ENCODE measurements at regions not wholly inside any gene's neighbourhood (a gene's known extent, or its start where the extent isn't known, plus 50 kb on each side); places are given as distances from the start of the nearest gene placed in this dataset.
A peak's percentile ranks its signal among the peaks of the same experiment; 100 is the strongest.

- Mint-ChIP-seq H3K27ac (ENCODE audit: unreplicated experiment) (no peak overlapping the region), H3K4me3 (ENCODE audit: unreplicated experiment) (no peak overlapping the region), H3K4me1 (ENCODE audit: low read depth, unreplicated experiment) (peaks cover 23% of the 10 kb centered on the region), H3K27me3 (ENCODE audit: low read depth, unreplicated experiment) (no peaks in the 10 kb centered on the region), H3K36me3 (ENCODE audit: low read depth, unreplicated experiment) (peaks cover 2% of the 10 kb centered on the region), H3K9me3 (ENCODE audit: unreplicated experiment) (peaks cover 3% of the 10 kb centered on the region)
- no peaks in the 10 kb centered on the region for H3K27me3 ChIP-seq (ENCODE audit: insufficient read depth, low read length)
- H3K27ac ChIP-seq (ENCODE audit: low read depth, low read length): no peak overlapping the region
- H3K4me1 ChIP-seq (ENCODE audit: insufficient read depth, low read length): peaks cover 19% of the 10 kb centered on the region
- H4K20me1 ChIP-seq (ENCODE audit: insufficient read depth, low read length): no peaks in the 10 kb centered on the region
- no peaks in the 10 kb centered on the region for H3K79me2 ChIP-seq (ENCODE audit: insufficient read depth, low read length)
- no peak for FAIRE-seq
- H3K4me3 ChIP-seq (ENCODE audit: insufficient read depth, low read depth, low read length): no peak overlapping the region
- peak; percentile 39 for DNase-seq (ENCODE audit: low read depth)
- TF ChIP-seq CTCF (IDR thresholded peaks at IDR 0.05; ENCODE audit: insufficient read depth, low read depth, low read length) (no peak), EZH2 (IDR thresholded peaks at IDR 0.05; ENCODE audit: insufficient read depth, low read length) (no peak)
- H2AFZ ChIP-seq (ENCODE audit: low read depth, low read length): no peak overlapping the region
- no peak overlapping the region for H3K4me2 ChIP-seq (ENCODE audit: low read length)
- peaks cover 6% of the 10 kb centered on the region for H3K9me3 ChIP-seq (ENCODE audit: insufficient read depth, low read depth, low read length)
- no peak overlapping the region for H3K9ac ChIP-seq (ENCODE audit: low read length)
- H3K36me3 ChIP-seq (ENCODE audit: insufficient read depth, low read length): no peaks in the 10 kb centered on the region
Observed at GRCh38 chr15:62603742-62604141, 438.7 kb upstream of the C2CD4B start.

- Histone ChIP-seq H3K4me3 (ENCODE audit: insufficient read depth, low read depth, low read length) (no peak overlapping the region), H3K27ac (ENCODE audit: low read depth, low read length) (no peak overlapping the region), H3K9ac (ENCODE audit: low read length) (no peak overlapping the region), H3K27me3 (ENCODE audit: insufficient read depth, low read length) (no peaks in the 10 kb centered on the region), H3K9me3 (ENCODE audit: insufficient read depth, low read depth, low read length) (peaks cover 6% of the 10 kb centered on the region), H3K36me3 (ENCODE audit: insufficient read depth, low read length) (no peaks in the 10 kb centered on the region), H3K79me2 (ENCODE audit: insufficient read depth, low read length) (no peaks in the 10 kb centered on the region), H3K4me2 (ENCODE audit: low read length) (no peak overlapping the region), H3K4me1 (ENCODE audit: insufficient read depth, low read length) (peaks cover 14% of the 10 kb centered on the region), H2AFZ (ENCODE audit: low read depth, low read length) (no peak overlapping the region), H4K20me1 (ENCODE audit: insufficient read depth, low read length) (no peaks in the 10 kb centered on the region)
- peaks cover 2% of the 10 kb centered on the region for H3K36me3 Mint-ChIP-seq (ENCODE audit: low read depth, unreplicated experiment)
- H3K27me3 Mint-ChIP-seq (ENCODE audit: low read depth, unreplicated experiment): no peaks in the 10 kb centered on the region
- H3K4me3 Mint-ChIP-seq (ENCODE audit: unreplicated experiment): no peak overlapping the region
- DNase-seq (ENCODE audit: low read depth) (no peak), FAIRE-seq (no peak)
- no peak overlapping the region for H3K27ac Mint-ChIP-seq (ENCODE audit: unreplicated experiment)
- H3K9me3 Mint-ChIP-seq (ENCODE audit: unreplicated experiment): peaks cover 3% of the 10 kb centered on the region
- peaks cover 25% of the 10 kb centered on the region for H3K4me1 Mint-ChIP-seq (ENCODE audit: low read depth, unreplicated experiment)
- TF ChIP-seq EZH2 (IDR thresholded peaks at IDR 0.05; ENCODE audit: insufficient read depth, low read length) (no peak), CTCF (IDR thresholded peaks at IDR 0.05; ENCODE audit: insufficient read depth, low read depth, low read length) (no peak)
Observed at GRCh38 chr15:62605282-62605681, 437.3 kb upstream of the TPM1 start.

GRCh38 chr15:62606376-62607113, 436.0 kb upstream of the TPM1 start:
- TF ChIP-seq EZH2 (IDR thresholded peaks at IDR 0.05; ENCODE audit: insufficient read depth, low read length): no peak
- TF ChIP-seq CTCF (IDR thresholded peaks at IDR 0.05; ENCODE audit: insufficient read depth, low read depth, low read length): no peak

More at GRCh38 chr15:62606376-62607113, 436.0 kb upstream of the TPM1 start:
- FAIRE-seq (peak; percentile 99), DNase-seq (ENCODE audit: low read depth) (peak; percentile 100)
- no peaks in the 10 kb centered on the region for H4K20me1 ChIP-seq (ENCODE audit: insufficient read depth, low read length)
- Mint-ChIP-seq H3K36me3 (ENCODE audit: low read depth, unreplicated experiment) (peaks cover 2% of the 10 kb centered on the region), H3K27me3 (ENCODE audit: low read depth, unreplicated experiment) (no peaks in the 10 kb centered on the region), H3K27ac (ENCODE audit: unreplicated experiment) (peak overlapping the region; percentile 85), H3K9me3 (ENCODE audit: unreplicated experiment) (peaks cover 3% of the 10 kb centered on the region), H3K4me3 (ENCODE audit: unreplicated experiment) (no peak overlapping the region), H3K4me1 (ENCODE audit: low read depth, unreplicated experiment) (peaks cover 26% of the 10 kb centered on the region)
- H3K79me2 ChIP-seq (ENCODE audit: insufficient read depth, low read length): no peaks in the 10 kb centered on the region
- H3K4me1 ChIP-seq (ENCODE audit: insufficient read depth, low read length): peaks cover 14% of the 10 kb centered on the region
- no peak overlapping the region for H2AFZ ChIP-seq (ENCODE audit: low read depth, low read length)
- peaks cover 6% of the 10 kb centered on the region for H3K9me3 ChIP-seq (ENCODE audit: insufficient read depth, low read depth, low read length)
- H3K9ac ChIP-seq (ENCODE audit: low read length): peak overlapping the region; percentile 49
- no peaks in the 10 kb centered on the region for H3K27me3 ChIP-seq (ENCODE audit: insufficient read depth, low read length)
- H3K27ac ChIP-seq (ENCODE audit: low read depth, low read length): peak overlapping the region; percentile 66
- no peaks in the 10 kb centered on the region for H3K36me3 ChIP-seq (ENCODE audit: insufficient read depth, low read length)
- peak overlapping the region; percentile 34 for H3K4me2 ChIP-seq (ENCODE audit: low read length)
- no peak overlapping the region for H3K4me3 ChIP-seq (ENCODE audit: insufficient read depth, low read depth, low read length)
